HG02970 (cell line): ENCODE measurements at regions not wholly inside any gene's neighbourhood (a gene's known extent, or its start where the extent isn't known, plus 50 kb on each side); places are given as distances from the start of the nearest gene placed in this dataset.
"Not testable (repeated sequence)": the region's sequence is repeated elsewhere in the genome, so short reads cannot be mapped to it uniquely, and the experiment has no call there.

Source experiments
- ATAC-seq: cut with Tn5 transposase; IDR thresholded peaks from one replicate; pipeline ENCODE4 v1.9.1; 2021; ENCODE audit warnings: mild to moderate bottlenecking, moderate library complexity, moderate number of reproducible peaks; ENCODE audit not compliant: unreplicated experiment, low FRiP score

GRCh38 chr5:124210111-124210910 lies 536.1 kb downstream of the ZNF608 start:
- ATAC-seq, result no peak

DNA sequence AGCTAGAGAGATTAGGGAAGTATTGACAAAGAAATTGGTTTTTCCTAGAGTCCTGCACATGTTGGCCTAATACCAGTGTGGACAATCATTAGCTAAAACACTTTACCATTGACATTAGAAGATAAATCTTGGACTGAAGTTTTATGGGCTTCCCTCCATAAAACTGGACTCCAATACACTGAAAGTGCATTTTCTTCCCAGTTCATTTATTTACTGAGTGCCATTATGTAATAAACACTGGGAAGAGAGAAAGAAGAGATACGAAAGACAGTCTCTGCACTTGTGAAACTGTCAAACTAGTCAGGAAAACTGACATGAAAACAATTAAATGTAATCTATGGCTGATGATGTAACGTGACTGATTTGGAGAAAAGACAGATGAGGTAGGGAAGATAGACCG lies 539.3 kb downstream of the ZNF608 start:
- no peak for ATAC-seq

GRCh38 chr5:124206540-124206939 lies 539.9 kb downstream of the ZNF608 start:
- ATAC-seq, result no peak

- ATAC-seq, result no peak
Observed at GRCh38 chr5:124203303-124203702, 543.1 kb downstream of the ZNF608 start.

DNA sequence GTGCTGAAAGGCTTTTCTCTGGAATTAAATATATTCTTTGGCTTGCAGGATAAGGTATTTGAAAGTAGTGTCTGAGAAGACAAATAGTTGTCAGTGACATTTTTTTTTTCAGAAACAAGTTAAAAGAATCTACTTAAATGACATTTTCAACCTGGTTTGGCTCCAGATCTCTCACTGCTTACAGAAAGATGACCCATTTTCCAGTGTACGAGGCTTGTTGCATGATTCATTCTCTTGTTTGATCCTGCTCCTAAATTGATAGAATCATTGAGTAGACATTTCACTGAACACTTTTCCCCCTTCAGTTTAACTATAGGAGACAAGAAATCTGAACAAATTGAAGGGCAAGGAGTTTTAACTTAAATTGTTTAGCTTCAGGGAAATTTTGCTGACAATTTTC lies 546.1 kb downstream of the ZNF608 start:
- ATAC-seq, result no peak

- no peak for ATAC-seq
Observed at GRCh38 chr5:124199893-124200292, 546.5 kb downstream of the ZNF608 start.

GRCh38 chr5:124195411-124195810 lies 551.0 kb downstream of the ZNF608 start:
- no peak for ATAC-seq

DNA sequence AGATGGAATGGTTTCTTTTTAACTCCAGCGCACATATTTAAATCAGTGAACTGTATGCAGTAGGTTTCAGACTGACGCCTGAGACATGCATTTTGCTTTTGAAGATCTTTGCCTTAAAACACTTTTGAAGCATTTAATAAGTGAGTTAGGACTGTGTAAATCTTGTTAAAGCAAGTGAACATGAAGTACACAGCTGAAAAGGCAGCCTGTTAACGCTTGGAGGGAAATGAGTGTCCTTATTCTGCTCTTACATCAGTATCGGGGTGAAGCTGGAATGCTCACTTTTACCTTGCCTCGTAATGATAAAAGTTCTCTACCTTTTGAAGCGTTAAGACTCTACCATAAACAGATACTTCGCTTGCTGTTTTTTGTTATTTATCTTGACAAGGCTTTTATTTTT lies 552.2 kb downstream of the ZNF608 start:
- ATAC-seq, result no peak

DNA sequence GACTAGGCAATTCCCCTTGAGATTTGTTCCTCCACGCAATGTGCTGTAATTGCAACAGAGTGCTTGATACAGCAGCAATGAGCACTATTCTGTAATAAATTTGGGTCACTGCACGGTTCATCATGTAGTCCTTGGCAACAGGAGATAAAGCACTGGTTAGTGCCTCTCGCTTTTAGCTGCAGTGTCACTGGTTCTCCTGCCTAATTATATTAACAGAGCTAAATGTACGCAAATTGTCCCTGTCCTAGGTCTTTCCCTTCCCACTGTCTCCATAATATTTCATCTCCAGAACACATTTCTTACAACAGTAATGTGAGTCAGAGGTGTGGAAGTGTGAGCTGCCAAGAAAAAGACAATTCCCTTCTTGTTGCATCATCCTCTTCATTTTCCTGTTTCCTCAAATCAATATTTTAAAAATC lies 553.1 kb downstream of the ZNF608 start:
- no peak for ATAC-seq

- no peak for ATAC-seq
Observed at GRCh38 chr5:124192716-124193115, 553.7 kb downstream of the ZNF608 start.

- ATAC-seq, result no peak
Observed at GRCh38 chr5:124185716-124186115, 560.7 kb downstream of the ZNF608 start.

DNA sequence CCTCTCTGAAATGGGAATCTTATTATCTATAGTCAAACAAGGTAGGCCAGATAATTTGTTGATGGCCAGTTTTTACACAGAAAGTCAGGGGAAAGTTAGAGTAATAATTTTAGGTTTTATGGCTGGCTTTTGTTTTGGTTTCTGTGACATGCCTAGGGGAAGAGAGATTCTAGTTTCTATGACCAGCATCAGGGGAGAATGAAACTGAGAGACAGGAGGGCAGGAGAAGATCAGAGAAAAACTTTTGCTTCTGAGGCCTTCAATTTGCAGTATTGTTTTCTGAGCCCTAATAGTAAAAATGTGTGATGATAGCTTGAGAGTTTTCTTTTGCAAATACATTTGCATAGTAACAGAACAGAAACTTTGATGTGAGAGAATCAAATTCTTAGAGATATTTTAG lies 564.3 kb downstream of the ZNF608 start:
- no peak for ATAC-seq

DNA sequence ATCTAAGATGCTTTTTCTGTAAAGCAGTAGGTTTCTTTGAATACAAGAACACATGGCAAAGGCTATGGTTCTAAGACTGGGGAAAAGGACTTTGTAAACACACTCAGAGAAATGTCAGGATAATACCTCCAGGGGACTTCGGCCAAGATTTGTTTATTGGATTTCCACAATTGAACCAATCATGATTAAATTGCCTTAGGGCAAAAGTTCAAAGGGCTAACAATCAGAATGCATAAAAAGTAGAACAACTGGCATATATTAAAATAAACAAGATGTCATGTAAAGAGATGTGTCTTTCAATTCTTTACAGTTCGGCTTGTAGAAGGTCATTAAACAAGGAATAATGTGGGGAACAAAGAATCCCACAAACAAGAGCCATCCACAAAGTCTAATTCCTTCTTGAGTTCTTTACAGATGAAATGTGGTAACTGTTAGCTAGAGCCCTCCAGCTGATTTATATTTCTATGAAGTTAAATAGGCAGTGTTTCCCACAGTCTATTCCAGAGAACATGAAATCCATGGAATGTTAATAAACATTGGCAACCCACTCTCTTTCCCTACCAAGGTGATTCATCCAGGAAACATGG lies 565.5 kb downstream of the ZNF608 start:
- no peak for ATAC-seq

GRCh38 chr5:124180299-124180874 lies 566.1 kb downstream of the ZNF608 start:
- no peak for ATAC-seq

DNA sequence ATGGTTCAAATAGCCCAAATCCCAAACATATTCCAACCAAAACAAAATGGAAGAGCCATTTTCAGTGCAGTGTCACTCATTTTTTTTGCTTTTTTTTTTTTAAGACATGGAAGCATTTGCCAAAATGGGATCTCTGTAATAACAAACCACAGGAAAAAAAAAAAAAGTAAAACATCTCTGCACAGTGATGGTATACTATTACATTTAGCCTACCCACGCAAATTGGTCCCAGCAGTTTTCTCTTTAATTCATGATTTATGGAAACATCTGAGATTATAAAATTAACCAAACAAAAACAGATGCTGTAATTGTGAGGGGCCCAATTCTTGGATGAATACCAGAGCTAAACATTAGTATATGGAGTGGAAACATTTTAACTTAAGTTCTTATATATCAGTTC lies 566.6 kb downstream of the ZNF608 start:
- ATAC-seq, result no peak

GRCh38 chr5:124178050-124178449 lies 568.4 kb downstream of the ZNF608 start:
- ATAC-seq, result no peak

DNA sequence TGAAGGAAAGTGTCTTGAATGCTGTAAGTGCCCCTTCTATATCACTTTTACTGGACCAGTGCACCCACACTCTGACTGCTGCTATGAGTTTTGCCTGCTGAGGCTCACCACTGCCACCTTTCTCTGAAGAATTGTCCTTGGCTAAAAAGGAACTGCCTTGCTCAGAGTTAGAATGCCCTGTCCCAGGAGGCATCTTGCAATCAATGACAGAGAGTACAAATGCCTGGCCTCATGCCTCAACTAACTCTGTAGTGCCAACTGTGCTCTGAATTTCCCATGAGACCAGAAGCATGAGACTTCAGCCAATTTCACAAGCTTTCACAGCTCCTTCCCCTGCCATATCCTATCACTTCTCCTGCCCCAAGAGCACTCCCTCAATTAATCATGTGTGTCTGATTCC lies 569.7 kb downstream of the ZNF608 start:
- no peak for ATAC-seq

- ATAC-seq, result no peak
Observed at GRCh38 chr5:124173386-124173785, 573.1 kb downstream of the ZNF608 start.

DNA sequence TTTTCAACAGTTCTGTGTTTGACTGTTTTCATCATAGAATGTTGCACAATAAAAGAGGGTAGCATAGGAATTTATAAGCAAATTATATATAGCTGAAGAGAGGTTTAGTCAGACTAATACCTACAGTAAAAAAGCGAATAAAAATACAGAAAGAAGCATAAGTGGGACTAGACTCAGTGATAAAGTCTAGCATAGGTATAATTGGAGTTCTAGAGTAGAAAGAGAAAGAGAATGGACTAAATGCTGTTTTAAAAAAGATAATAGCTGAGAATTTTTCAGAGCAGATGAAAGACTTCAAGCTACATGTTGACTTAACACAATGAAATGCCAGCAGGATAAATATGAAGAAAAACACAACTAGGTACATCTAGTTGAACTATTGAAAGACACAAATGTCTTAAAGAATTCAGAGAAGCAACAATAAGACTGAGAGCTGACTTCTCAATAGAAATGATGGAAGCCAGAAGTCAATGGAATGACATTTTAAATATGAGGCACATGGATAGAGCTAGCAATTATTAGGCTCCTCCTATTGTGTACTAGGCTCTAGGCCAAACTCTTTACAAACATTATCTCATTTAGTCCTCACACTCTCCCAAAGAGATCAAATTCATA lies 573.9 kb downstream of the ZNF608 start:
- ATAC-seq, result no peak

- not testable (repeated sequence) for ATAC-seq
Observed at GRCh38 chr5:124168093-124168492, 578.3 kb downstream of the ZNF608 start.

DNA sequence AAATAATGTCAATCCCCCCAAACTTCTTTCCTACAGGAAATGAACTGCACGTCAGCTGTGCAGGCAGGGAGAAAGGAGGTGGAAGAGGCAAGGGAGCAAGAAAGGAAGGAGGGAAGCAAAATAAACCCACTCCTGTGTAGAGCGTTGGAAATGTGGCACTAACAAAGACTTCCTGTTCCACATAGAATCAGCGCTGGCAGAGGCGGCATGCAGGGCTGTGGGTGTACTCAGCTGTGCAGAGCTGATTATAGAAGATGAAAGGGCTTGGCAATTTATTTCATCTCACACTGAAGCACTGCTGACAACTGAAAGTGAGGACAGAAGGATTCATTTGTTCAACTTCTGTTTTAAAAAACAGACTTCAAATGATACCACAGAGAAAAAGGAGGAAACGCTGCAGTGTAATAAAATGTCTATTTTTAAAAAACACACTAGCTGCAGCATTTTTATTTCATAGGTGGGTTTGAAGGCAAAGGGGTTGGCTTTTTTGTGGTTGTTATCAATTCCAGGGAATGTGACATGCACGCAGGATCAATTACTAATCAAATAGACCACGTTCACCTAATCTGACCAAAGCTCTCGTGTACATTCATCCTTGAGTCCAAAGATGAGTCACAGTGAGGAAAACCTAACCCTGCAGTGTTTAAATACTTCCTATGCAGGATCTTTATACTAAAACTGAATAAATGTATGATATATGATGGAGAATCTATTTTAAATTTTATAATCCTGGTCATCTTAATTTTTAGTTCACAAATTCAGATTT lies 583.5 kb downstream of the ZNF608 start:
- ATAC-seq, result no peak
